ENCODE measurements at regions not wholly inside any gene's neighbourhood (a gene's known extent, or its start where the extent isn't known, plus 50 kb on each side); places are given as distances from the start of the nearest gene placed in this dataset.

- TF ChIP-seq CTCF (conservative IDR thresholded peaks at IDR 0.05), result no peak
Measured at GRCh38 chr7:9846902-9847301, 1126.8 kb upstream of the PHF14 start.

More at GRCh38 chr7:9846902-9847301, 1126.8 kb upstream of the PHF14 start:
- no peak overlapping the region for H3K27ac ChIP-seq (ENCODE audit: insufficient read length, low read depth, low read length)
- H3K23ac ChIP-seq (ENCODE audit: insufficient read length, low read depth, low read length), result no peak overlapping the region
- no peaks in the 10 kb centered on the region for H4K20me1 ChIP-seq (ENCODE audit: control insufficient read depth, insufficient read depth, insufficient read length)
- no peaks in the 10 kb centered on the region for H3K79me2 ChIP-seq (ENCODE audit: insufficient read depth, low read length)
- H3K14ac ChIP-seq (ENCODE audit: insufficient read depth, low read length), result no peak overlapping the region
- H2AFZ ChIP-seq (ENCODE audit: low read length), result no peak overlapping the region
- no peak for DNase-seq
- no peaks in the 10 kb centered on the region for H3K27me3 ChIP-seq (ENCODE audit: insufficient read depth, low read length)
- H3K4me2 ChIP-seq (ENCODE audit: insufficient read depth, insufficient read length, low read length), result no peak overlapping the region
- H2BK5ac ChIP-seq (ENCODE audit: insufficient read length, low read length), result no peak overlapping the region
- H3K4ac ChIP-seq (ENCODE audit: low read depth, low read length), result no peak overlapping the region
- no peak overlapping the region for H2BK20ac ChIP-seq (ENCODE audit: low read depth, low read length, poor library complexity, severe bottlenecking)
- H3K4me1 Mint-ChIP-seq, result no peaks in the 10 kb centered on the region
- no peaks in the 10 kb centered on the region for H3K23me2 ChIP-seq (ENCODE audit: insufficient read length, low read depth, low read length, poor library complexity, severe bottlenecking)
- H2BK12ac ChIP-seq (ENCODE audit: insufficient read length, low read depth, low read length), result no peak overlapping the region
- H3K9me3 Mint-ChIP-seq, result no peaks in the 10 kb centered on the region
- no peaks in the 10 kb centered on the region for H3K4me1 ChIP-seq (ENCODE audit: insufficient read depth, low read length)
- H3K18ac ChIP-seq (ENCODE audit: insufficient read length, low read depth, low read length), result no peak overlapping the region
- no peak overlapping the region for H3T11ph ChIP-seq (ENCODE audit: low read length)
- no peak overlapping the region for H3K27ac Mint-ChIP-seq
- H2BK15ac ChIP-seq (ENCODE audit: low read depth, low read length), result no peak overlapping the region
- H3K36me3 Mint-ChIP-seq (ENCODE audit: insufficient read depth in 1 of 3, low read depth in 3 of 3), result no peaks in the 10 kb centered on the region
- H3K9ac ChIP-seq (ENCODE audit: extremely low read depth, insufficient read length, low read length), result no peak overlapping the region
- no peak overlapping the region for H3K56ac ChIP-seq (ENCODE audit: insufficient read length, low read depth, low read length)
- no CpG with 5 or more reads among the region's 3 CpGs for WGBS (ENCODE audit: extremely low coverage, insufficient read length, low lambda C conversion rate)
- H4K8ac ChIP-seq (replicated peaks; ENCODE audit: insufficient read length, low read depth, low read length), result no peak overlapping the region
- H3K79me1 ChIP-seq (ENCODE audit: insufficient read depth, low read depth, low read length, poor library complexity, severe bottlenecking), result no peaks in the 10 kb centered on the region
- no peak overlapping the region for H4K91ac ChIP-seq (ENCODE audit: insufficient read length, low read depth, low read length)
- H3K4me3 Mint-ChIP-seq, result no peak overlapping the region
- no peaks in the 10 kb centered on the region for H3K9me3 ChIP-seq (ENCODE audit: control insufficient read depth, low read depth, low read length)
- no peak overlapping the region for H2AK5ac ChIP-seq (ENCODE audit: insufficient read length, low read length)
- H4K5ac ChIP-seq (ENCODE audit: insufficient read length, low read depth, low read length), result no peak overlapping the region
- no peak overlapping the region for H2BK120ac ChIP-seq (ENCODE audit: low read depth, low read length, poor library complexity, severe bottlenecking)
- H3K27me3 Mint-ChIP-seq (ENCODE audit: low read depth), result no peaks in the 10 kb centered on the region

All from H9 (cell line).